Heart left ventricle (tissue), 13 donors: ENCODE measurements at regions not wholly inside any gene's neighbourhood (a gene's known extent, or its start where the extent isn't known, plus 50 kb on each side); places are given as distances from the start of the nearest gene placed in this dataset.

ENCODE experiments used
- CTCF ChIP-seq, 12 donors: fragments of 200-600 bp; sonication (generic) in 4 of 12; IDR thresholded peaks; one replicate each; pipeline versions ENCODE4 v1.5.0 to v1.8.0; 2018 to 2022; ENCODE audit warnings: antibody characterized with exemption in 12 of 12, mild to moderate bottlenecking in 5 of 12
- POLR2A ChIP-seq, 2 donors: fragments of 450-650 bp; IDR thresholded peaks; one replicate each; pipeline ENCODE4 v1.6.1; 2017; ENCODE audit warnings: antibody characterized with exemption in 2 of 2, mild to moderate bottlenecking in 2 of 2, moderate library complexity in 2 of 2
- donor health status: ischemic (EF 13 %, LVEDD 7.1; RV severe dilation, severe dysfunction).
- donor health status: DM: no; HTN: yes; CAD: no.
- donor health status: DM: no; HTN: no; CAD: no.
- donor health status: ischemic (EF 25% LVEDD 6.9; RV normal size, moderate dysfunction).
- donor health status: ischemic (EF 25% LVEDD 5.7; RV mildly dilated, moderate dysfunction).
- donor health status: ischemic (EF 35%, LVEDD 5.7; RV mildly dilated, moderate dysfunction).
- donor health status: nonischemic (EF 11% LVEDD 7.7; RV severe dilation, severe dysfunction).
- donor health status: DM: yes; HTN: yes; CAD: no.
- donor health status: PGD.
- donor health status: ischemic (EF 29% LVEDD 5.4; RV normal size, mild dysfunction).
- donor health status: nonischemic (EF 23%, LVEDD 6.1; RV moderate dilation, normal function).

DNA sequence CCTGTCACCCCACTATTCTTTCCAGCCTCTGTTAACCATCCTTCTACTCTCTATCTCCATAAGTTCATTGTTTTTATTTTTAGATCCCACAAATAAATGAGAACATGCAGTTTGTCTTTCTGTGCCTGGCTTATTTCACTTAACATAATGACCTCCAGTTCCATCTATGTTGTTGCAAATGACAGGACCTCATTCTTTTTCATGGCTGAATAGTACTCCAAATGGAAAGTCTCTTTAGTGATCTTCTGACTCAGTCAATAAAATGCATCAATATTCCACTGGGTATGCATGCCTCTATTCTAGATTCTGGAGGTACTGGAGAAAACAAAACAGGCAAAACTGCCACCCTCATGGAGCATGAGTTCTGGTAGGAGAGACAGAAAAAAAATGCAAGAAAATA, 459.0 kb downstream of the XYLT1 start:
- TF ChIP-seq CTCF (IDR thresholded peaks at IDR 0.05) (no peak), POLR2A (IDR thresholded peaks at IDR 0.05) (no peak)
